NOMO-1 (cell line): ENCODE measurements at regions not wholly inside any gene's neighbourhood (a gene's known extent, or its start where the extent isn't known, plus 50 kb on each side); places are given as distances from the start of the nearest gene placed in this dataset.
"Not testable (repeated sequence)": the region's sequence is repeated elsewhere in the genome, so short reads cannot be mapped to it uniquely, and the experiment has no call there.

Source experiments
- DNase-seq, 2 experiments: peaks; one replicate each; lab custom pipeline; 2025; ENCODE audit not compliant: unreplicated experiment in 2 of 2; lab: John Stamatoyannopoulos, UW

DNA sequence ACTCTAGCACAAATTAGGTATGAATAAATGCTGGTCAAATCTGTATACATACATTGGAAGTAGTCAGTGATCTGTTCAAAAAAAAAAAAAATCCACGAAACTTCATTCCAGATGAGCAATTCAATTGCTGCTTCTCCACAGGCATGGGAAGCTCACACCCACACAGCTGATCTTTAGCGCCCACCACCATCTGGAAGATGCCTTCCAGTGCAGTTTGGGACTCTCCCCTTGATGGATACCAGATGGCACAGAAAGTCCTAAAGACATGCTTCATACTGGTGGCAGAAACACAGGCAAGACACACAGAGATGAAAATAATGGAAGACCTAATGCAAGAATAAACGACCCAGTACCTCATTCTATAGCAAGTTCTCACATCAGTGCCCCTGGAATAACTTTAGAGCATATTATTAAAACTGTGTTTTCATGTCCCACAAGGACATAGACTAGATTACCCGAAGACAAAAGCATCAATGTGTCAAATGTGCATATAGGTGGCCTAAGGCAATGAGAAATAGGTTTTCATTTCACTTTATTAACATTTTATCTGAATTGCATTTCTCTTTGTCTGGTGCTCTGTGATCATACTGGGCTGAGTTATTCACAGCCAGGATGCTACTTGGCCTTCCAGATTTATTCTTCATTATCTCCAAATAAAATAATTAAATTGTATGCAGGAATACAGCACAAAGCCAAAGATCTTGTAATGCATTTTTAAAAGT, 135.4 kb upstream of the TAS2R1 start:
- DNase-seq = no peak

DNA sequence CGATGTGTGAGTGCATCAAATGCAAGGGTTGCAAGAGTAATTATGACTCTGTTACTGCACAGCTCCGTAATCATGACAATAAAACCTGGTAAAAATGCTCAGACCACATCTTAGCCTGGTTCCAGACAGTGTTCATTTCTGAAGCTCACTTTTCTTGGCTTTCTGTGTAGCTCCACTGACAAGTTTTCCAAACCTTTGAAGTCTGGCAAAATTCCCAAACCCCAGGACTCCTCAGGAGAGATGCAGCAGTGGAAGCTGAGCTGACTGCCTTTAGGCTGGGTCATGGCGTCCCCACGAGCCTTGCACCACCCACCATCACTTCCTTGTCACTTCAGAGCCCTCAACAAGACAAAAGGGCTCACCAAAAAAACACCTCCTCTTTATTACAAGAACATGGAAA, 131.6 kb upstream of the TAS2R1 start:
- DNase-seq = no peak

DNA sequence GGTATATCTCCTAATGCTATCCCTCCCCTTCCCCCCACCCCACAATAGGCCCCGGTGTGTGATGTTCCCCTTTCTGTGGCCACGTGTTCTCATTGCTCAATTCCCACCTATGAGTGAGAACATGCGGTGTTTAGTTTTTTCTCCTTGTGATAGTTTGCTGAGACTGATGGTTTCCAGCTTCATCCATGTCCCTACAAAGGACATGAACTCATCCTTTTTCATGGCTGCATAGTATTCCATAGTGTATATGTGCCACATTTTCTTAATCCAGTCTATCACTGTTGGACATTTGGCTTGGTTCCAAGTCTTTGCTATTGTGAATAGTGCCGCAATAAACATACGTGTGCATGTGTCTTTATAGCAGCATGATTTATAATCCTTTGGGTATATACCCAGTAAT, 122.5 kb upstream of the TAS2R1 start:
- not testable (repeated sequence) for DNase-seq

DNA sequence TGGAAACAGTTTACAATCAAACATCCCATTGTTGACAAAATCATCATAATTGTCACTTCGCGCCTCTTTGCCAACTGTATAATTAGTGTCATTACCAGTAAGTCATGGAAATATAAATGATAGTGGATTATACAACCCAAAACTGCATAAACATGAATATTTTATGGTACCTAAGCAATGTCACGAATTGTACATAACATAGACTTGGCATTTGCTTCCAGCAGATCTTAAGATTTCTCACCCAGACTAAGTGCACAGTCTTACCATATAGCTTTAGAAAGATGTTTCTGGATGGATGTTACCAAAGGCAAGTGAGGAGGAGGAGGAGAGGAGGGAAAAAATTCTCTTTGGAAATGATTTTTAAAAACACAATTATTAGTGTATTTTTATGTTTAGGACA, 113.4 kb upstream of the TAS2R1 start:
- DNase-seq = no peak

DNA sequence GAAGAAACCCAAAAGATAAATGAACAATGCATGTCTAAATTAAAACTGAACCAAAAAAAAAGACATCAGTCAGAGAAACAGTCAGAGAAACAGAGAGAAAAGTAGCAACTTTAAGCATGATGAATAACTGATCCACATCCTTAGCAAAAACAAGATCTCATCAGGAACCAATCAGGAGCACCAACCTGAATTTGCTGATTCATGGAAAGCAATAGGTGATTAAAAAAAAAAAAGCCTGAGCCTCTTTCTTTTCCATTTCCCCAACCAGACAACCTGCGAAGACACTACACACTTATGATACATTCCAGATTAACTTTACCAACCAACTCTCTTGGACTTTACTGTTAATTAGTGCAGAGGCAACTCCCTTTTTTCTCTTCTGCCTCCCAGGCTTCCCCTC, 112.7 kb upstream of the TAS2R1 start:
- no peak for DNase-seq

DNA sequence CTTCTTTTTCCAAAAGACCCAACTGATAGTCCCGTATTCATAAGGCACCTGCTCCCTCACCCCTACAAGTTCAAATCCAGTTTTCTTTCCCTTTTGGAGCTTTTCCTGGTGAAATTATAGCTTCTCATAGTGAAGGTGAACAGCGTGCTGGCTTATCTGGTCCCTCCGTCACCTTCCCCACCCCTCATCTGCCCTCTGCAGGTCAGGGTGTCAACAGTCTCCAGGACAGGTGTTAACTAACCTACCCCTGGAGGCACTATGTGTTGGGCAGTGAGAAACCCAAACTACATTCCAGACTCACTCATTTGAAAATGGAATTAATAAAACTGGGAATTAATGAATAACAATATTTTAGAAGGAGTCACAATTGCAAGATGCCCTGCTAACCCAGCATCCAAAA, 109.0 kb upstream of the TAS2R1 start:
- no peak for DNase-seq

DNA sequence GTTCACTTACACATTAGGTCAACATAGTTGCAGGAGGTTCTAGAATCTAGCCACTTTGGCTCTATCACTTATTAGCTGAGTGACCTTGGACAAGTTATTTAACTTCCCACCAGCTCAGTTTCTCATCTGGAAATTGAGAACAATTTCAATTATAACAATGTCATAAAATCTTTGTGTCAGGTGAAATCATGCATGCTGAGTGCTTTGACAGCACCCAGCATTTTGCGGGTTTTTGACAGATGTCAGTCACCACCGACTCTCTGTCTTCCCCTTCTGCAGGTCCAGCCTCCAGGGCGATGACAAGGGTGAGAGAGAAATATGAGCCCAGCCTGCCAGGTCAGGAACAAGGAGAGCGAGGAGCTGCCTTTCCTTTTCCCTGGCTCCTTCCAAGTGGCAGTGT, 107.1 kb upstream of the TAS2R1 start:
- DNase-seq = no peak

DNA sequence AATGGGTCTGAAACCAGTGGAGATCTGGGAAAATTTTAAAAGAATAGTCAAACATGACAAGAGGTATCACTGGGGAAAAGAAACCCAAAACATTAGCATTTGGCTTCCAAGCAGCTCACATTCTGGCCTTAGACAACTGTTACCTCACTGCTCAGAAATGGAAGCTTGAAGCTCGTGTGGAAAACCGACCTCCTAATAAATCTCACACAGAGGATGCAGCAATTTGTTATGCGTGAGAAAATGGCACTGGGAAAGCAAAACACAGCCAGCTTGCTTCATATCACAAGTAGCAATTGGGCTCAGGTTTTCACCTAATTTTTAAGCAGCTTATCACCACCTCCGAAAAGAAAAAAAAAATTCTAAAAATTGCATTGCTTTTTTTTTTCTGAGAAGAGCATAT, 103.3 kb upstream of the TAS2R1 start:
- DNase-seq = no peak

DNA sequence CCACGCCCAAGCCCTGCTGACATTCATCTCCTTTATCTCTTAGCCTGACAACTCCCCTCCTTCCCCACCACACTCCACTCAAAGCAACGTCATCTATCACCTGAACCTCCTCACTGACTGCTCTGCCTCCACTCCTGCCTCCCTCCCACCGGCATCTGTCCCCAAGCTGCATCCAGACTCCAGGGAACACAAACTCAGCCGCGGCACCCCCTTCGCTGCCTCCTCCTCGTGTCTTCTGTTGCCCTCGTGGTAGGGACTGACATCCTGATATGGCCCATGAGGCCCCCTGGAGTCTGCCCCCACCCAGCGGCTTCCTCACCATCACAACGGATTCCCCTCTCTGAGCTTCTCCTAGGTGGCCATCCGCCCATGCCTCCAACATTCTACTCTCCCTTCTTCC, 101.0 kb upstream of the TAS2R1 start:
- DNase-seq = no peak

DNA sequence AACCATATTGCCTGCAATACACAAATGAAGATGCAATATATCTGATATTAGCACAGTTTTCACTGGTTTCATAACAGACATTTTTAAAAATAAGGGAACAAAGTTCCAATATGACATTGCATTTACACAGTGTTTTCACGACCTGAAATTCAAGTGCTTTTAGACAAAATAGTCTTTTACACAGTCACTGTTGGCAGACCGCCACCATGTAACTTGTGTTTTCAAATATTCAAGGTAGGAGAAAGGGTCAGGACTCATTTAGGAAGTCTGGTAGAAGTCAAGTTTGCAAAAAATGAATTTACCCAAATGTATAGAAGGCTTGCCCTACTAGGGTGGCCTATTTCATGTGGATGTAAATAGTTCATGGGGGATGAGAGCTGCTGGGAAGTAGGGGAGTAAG, 98.1 kb upstream of the TAS2R1 start:
- no peak for DNase-seq

DNA sequence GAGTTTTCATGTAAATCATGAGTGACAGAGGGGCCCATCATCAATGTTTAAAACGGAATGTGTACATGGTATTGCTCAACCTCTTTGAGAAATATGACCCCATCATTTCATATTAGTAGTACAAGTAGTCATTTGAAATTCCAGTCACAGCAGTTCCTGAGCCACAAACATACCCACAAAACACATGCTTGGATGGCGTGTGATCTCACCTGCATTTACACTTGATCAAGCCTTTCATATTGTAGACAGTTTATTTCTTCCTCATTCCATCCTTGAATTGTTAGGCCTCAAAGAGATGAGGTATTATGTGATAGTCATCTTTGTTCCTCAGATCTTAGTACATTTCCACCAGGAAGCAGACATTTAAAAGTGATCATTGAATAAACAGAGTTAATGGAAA, 96.8 kb upstream of the TAS2R1 start:
- DNase-seq = no peak

DNA sequence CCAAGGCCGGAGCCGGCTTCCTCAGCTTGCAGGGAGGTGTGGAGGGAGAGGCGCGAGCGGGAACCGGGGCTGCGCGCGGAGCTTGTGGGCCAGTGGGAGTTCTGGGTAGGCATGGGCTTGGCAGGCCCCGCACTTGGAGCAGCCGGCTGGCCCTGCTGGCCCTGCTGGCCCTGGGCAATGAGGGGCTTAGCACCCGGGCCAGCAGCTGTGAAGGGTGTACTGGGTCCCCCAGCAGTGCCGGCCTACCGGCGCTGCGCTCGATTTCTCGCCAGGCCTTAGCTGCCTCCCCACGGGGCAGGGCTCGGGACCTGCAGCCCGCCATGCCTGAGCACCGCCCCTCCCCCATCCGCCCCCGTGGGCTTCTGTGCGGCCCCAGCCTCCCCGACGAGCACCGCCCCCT, 95.1 kb upstream of the TAS2R1 start:
- DNase-seq = not testable (repeated sequence)

DNA sequence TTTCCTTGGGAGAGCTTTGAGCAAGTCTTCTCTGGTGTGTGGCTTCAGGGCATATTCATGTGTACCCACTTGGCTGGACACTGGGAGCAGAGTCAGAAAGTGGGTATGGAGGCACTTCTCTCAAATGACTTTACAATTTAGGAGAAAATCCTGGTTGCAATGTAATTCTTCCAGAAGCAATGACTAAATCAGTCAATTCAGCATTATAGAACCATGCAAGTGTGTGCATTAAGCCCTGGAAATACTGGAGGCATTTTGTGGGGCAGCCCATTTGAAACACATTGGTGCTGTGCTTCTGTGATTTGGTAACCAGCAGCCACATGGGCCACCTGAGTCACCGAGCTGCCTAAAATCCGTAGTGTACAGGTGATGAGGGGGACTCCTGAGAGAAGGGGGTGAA, 94.6 kb upstream of the TAS2R1 start:
- DNase-seq = no peak

DNA sequence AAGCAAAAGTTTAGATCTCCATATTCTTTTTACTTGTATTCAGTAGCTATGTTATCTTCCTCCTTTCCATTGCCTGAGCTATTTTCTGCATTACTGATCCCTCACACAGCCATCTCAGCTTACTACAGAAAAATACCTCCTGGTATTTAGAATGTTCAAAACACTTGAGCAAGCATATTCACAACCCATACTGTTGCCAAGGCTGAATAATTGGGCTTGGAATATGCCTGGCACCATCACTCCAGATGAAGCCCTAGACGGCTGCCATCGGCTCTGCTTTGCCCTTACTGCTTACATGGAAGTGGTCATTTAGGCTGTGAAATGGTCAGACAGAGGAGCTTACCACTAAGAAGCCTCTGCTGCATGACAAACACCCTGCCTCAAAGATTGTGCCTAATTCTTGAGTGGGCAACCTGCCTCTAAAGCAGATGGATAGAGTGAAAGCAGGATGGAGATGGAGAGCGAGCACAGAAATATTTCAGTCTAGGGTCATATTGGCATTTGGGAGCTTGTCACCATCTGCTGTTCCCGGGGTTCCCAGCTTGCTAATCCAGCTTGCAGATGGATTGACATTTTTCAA, 92.5 kb upstream of the TAS2R1 start:
- no peak for DNase-seq

DNA sequence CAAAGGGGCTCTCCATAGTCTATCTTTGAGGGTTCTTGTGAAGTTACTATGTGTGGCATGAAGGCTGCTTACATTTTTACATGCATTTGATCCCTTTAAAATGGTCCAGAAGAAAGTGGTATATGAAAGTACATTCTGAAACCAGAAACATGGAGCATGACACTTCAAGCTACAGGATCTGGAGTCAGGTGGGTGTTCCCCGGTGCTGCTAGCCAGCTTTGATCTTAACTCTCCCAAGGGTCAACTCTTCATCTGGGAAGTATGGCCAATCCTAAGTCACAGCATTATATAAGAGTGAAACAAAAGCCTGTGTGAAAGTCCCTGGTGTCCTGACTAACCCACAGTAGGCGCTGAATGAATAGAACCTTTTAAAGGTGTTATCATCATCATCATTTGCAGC, 91.0 kb upstream of the TAS2R1 start:
- no peak for DNase-seq

DNA sequence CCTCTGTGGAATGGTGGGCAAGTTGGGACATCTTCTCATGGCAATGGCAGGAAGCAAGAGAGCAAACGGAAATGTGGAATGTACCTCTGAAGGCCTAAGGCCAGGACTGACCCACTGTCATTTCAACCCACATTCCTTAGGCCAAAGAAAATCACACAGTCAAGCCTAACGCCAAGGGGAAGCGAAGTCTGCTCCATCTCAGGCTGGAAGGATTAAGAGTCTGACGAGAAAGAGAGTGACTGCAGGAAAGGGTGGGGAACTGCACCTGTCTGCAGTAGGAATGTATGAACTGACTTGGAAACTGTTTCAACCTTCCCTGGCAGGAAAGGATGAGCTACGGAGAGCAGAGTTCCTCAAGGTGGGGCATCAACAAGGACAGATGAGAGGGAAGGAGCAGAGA, 90.2 kb upstream of the TAS2R1 start:
- no peak for DNase-seq

DNA sequence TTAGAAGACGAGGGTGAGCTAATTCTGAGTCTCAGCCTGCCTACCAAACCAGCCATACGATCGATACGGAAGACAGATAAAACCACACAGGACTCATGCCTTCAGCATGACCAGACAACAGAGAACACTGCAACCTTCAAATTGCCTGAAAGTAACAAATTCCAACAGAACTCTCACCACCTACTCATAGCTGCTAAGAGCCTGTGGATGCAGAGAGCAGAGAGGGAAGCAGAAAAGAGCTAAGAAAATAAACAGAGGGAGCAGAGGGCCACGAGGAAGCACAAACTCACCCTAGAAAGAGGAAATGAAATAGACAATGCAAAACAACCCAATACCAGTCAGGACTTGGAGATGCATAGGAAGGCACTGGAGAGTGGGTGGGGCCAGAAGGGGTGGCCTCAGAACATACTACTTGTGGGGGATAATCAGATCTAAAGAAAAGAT, 86.7 kb upstream of the TAS2R1 start:
- no peak for DNase-seq

DNA sequence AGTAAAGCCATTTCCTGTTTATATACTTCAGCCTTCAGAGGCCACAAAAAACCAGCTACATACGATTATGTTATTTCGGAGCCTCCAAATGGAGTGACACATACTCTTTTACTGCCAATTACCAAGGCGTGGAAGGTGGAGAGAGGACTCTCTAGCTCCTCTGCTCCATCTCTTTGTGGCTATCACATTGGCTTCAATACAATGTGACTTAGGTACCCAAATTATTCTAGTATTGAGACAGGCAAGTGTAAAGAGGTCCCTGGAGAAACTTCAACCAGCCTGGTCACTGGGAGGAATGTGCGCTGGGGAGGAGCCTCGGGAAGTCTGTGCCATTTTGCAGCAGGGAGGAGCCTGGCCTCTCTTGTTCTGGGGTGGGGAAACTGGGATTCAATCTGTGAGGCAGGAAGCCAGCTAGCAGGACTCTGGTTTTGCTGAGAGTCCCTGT, 85.8 kb upstream of the TAS2R1 start:
- no peak for DNase-seq

DNA sequence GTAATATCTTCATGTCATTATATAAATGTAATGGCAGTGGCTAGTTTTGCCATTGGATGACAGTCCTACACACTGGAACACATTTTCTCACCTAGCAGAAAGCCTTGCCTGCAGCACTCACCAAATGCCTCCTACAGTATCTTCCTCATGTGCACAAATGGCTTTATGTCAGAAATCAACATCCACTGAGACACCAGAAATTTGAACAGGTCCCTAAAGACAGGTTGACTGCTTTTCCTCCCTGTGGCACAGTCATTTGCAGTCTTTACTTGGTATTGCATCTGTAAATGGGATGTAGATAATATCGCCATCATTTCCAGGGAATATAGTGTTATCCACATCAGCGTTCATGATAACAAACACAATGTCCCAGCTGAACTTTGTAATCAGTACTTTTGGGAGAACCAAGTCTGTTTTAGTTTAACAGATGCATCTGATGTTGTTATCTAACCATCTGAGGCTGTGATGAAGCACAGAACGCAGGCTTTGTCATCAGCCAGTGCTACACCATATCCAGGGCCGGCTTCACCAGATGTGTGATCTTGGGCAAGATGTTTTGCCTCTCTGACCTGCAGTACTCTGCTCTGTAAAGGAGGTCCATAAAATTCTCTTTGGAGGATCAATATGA, 83.9 kb upstream of the TAS2R1 start:
- no peak for DNase-seq

DNA sequence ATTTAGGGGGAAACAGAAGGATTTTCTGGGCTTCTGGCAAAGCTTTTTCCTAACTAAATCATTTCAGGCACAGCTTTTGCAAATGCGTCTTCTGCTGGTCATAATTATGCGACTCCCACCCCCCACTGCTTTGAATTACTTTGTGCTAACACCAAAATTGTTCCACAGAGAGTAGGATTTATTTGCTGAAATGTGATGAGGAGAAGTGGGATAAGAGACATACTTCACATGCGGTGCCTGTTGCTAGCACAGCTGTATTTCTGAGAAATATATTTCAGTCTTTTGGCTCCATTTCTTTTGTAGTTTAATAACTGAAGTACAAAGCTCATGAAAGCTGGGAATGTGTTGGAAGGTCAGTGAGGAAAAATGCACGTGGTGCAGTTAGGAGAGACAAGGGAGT, 83.2 kb upstream of the TAS2R1 start:
- no peak for DNase-seq

DNA sequence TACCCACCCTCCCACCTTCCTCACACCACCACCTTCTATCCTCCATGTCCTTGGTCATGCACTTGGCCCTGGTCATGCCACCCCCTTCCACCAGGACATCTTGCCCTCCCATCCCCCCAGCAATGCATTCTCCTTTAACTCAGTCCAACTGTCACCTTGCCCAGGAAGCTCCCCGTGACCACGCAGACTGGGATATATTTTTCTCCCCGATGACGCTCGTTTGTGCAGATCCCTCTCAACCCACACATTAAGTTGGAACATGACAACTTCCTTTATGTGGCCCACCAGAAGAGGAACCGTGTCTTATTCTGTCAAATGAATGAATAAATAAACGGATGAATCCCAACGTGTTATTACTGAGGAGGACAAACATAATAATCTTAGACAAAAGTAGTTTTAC, 82.8 kb upstream of the TAS2R1 start:
- no peak for DNase-seq

DNA sequence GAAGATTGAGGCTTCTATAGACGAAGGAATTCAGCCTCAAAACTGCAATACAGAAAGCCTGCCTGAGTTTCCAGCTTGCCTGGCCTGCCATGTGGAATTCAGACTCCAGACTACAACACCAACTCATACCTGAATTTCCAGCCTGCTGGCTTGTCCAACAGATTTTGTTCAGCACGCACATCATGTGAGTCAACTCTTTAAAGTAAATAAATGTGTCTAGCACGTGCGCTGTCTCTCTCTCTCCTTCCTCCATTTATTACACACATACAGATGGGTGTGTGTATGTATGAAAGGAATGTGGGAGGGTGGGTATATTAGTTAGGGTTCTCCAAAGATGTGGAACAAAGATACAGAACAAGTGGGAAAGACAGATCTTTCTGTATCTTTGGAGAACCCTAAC, 82.4 kb upstream of the TAS2R1 start:
- DNase-seq = no peak
